ENCODE measurements at regions not wholly inside any gene's neighbourhood (a gene's known extent, or its start where the extent isn't known, plus 50 kb on each side); places are given as distances from the start of the nearest gene placed in this dataset.
"Not testable (repeated sequence)": the region's sequence is repeated elsewhere in the genome, so short reads cannot be mapped to it uniquely, and the experiment has no call there.

GRCh38 chr6:10314163-10314955 is 100.5 kb downstream of the TFAP2A start:
- no peaks in the 10 kb centered on the region for H3K36me3 ChIP-seq (ENCODE audit: insufficient read depth, low read length)
- H3K27me3 ChIP-seq (ENCODE audit: control insufficient read depth in 1 of 2, insufficient read depth in 2 of 2, low read length in 2 of 2), result no peaks in the 10 kb centered on the region
- peaks cover 12% of the 10 kb centered on the region for H3K4me1 ChIP-seq (ENCODE audit: insufficient read depth, low read length)
- no peak overlapping the region for H3K9ac ChIP-seq (ENCODE audit: low read length)
- H3K4me3 ChIP-seq (ENCODE audit: low read depth in 1 of 2, low read length in 2 of 2), result no peak overlapping the region
- H3K27ac ChIP-seq (ENCODE audit: low read depth, low read length), result no peak overlapping the region
- H3K9me3 ChIP-seq (ENCODE audit: low read length), result no peaks in the 10 kb centered on the region

- Histone ChIP-seq H3K27ac (ENCODE audit: low read depth, low read length) (no peak overlapping the region), H3K9me3 (ENCODE audit: low read length) (no peaks in the 10 kb centered on the region), H3K4me3 (ENCODE audit: low read depth in 1 of 2, low read length in 2 of 2) (no peak overlapping the region), H3K4me1 (ENCODE audit: insufficient read depth, low read length) (peaks cover 12% of the 10 kb centered on the region), H3K9ac (ENCODE audit: low read length) (no peak overlapping the region), H3K36me3 (ENCODE audit: insufficient read depth, low read length) (no peaks in the 10 kb centered on the region), H3K27me3 (ENCODE audit: control insufficient read depth in 1 of 2, insufficient read depth in 2 of 2, low read length in 2 of 2) (no peaks in the 10 kb centered on the region)
Measured at GRCh38 chr6:10313799-10314162, 101.1 kb downstream of the TFAP2A start.

- Histone ChIP-seq H3K4me1 (ENCODE audit: insufficient read depth, low read length) (peaks cover 12% of the 10 kb centered on the region), H3K27me3 (ENCODE audit: control insufficient read depth in 1 of 2, insufficient read depth in 2 of 2, low read length in 2 of 2) (no peaks in the 10 kb centered on the region), H3K36me3 (ENCODE audit: insufficient read depth, low read length) (no peaks in the 10 kb centered on the region), H3K27ac (ENCODE audit: low read depth, low read length) (no peak overlapping the region), H3K9ac (ENCODE audit: low read length) (no peak overlapping the region), H3K9me3 (ENCODE audit: low read length) (no peaks in the 10 kb centered on the region), H3K4me3 (ENCODE audit: low read depth in 1 of 2, low read length in 2 of 2) (no peak overlapping the region)
Measured at GRCh38 chr6:10312445-10312844, 102.4 kb downstream of the TFAP2A start.

GRCh38 chr6:10311546-10312405 is 103.1 kb downstream of the TFAP2A start:
- H3K36me3 ChIP-seq (ENCODE audit: insufficient read depth, low read length); H3K4me3 ChIP-seq (ENCODE audit: low read depth in 1 of 2, low read length in 2 of 2); H3K9me3 ChIP-seq (ENCODE audit: low read length); H3K9ac ChIP-seq (ENCODE audit: low read length); H3K27ac ChIP-seq (ENCODE audit: low read depth, low read length); H3K27me3 ChIP-seq (ENCODE audit: control insufficient read depth in 1 of 2, insufficient read depth in 2 of 2, low read length in 2 of 2): not testable (repeated sequence)
- H3K4me1 ChIP-seq (ENCODE audit: insufficient read depth, low read length), result peaks cover 12% of the 10 kb centered on the region

- Histone ChIP-seq H3K36me3 (ENCODE audit: insufficient read depth, low read length) (no peaks in the 10 kb centered on the region), H3K9ac (ENCODE audit: low read length) (no peak overlapping the region), H3K4me1 (ENCODE audit: insufficient read depth, low read length) (peaks cover 2% of the 10 kb centered on the region), H3K4me3 (ENCODE audit: low read depth in 1 of 2, low read length in 2 of 2) (no peak overlapping the region), H3K27ac (ENCODE audit: low read depth, low read length) (no peak overlapping the region), H3K9me3 (ENCODE audit: low read length) (no peaks in the 10 kb centered on the region), H3K27me3 (ENCODE audit: control insufficient read depth in 1 of 2, insufficient read depth in 2 of 2, low read length in 2 of 2) (no peaks in the 10 kb centered on the region)
Measured at GRCh38 chr6:10310826-10311225, 104.0 kb downstream of the TFAP2A start.

- H3K4me3 ChIP-seq (ENCODE audit: low read depth in 1 of 2, low read length in 2 of 2), result no peak overlapping the region
- no peak overlapping the region for H3K27ac ChIP-seq (ENCODE audit: low read depth, low read length)
- H3K27me3 ChIP-seq (ENCODE audit: control insufficient read depth in 1 of 2, insufficient read depth in 2 of 2, low read length in 2 of 2), result no peaks in the 10 kb centered on the region
- no peak overlapping the region for H3K9ac ChIP-seq (ENCODE audit: low read length)
- no peaks in the 10 kb centered on the region for H3K9me3 ChIP-seq (ENCODE audit: low read length)
- no peaks in the 10 kb centered on the region for H3K4me1 ChIP-seq (ENCODE audit: insufficient read depth, low read length)
- H3K36me3 ChIP-seq (ENCODE audit: insufficient read depth, low read length), result no peaks in the 10 kb centered on the region
Measured at GRCh38 chr6:10310330-10310653, 104.6 kb downstream of the TFAP2A start.

- Histone ChIP-seq H3K9ac (ENCODE audit: low read length) (no peak overlapping the region), H3K9me3 (ENCODE audit: low read length) (no peaks in the 10 kb centered on the region), H3K4me3 (ENCODE audit: low read depth in 1 of 2, low read length in 2 of 2) (no peak overlapping the region), H3K4me1 (ENCODE audit: insufficient read depth, low read length) (no peaks in the 10 kb centered on the region), H3K27me3 (ENCODE audit: control insufficient read depth in 1 of 2, insufficient read depth in 2 of 2, low read length in 2 of 2) (no peaks in the 10 kb centered on the region), H3K36me3 (ENCODE audit: insufficient read depth, low read length) (no peaks in the 10 kb centered on the region), H3K27ac (ENCODE audit: low read depth, low read length) (no peak overlapping the region)
Measured at GRCh38 chr6:10309457-10310329, 105.2 kb downstream of the TFAP2A start.

DNA sequence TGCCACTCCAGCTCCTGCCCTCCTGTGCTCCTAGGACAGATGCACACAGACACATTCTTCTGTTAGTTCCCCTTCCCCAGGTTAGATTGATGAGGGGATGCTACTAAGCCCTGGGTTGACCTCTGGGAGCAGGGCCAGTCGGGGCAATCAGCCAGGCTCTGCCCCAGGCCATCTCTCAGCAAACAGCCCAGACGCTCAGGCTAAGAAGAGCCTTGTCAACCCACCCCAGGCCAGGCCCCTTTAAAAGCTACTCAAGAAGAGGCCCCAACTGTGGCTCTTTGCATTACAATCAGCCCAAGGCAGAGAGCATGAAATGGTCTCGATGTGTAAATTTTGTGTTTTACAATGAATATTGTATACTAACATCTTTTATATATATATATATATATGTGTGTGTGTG is 107.4 kb downstream of the TFAP2A start:
- H3K9ac ChIP-seq (ENCODE audit: low read length), result no peak overlapping the region
- H3K27me3 ChIP-seq (ENCODE audit: control insufficient read depth in 1 of 2, insufficient read depth in 2 of 2, low read length in 2 of 2), result no peaks in the 10 kb centered on the region
- H3K4me3 ChIP-seq (ENCODE audit: low read depth in 1 of 2, low read length in 2 of 2), result no peak overlapping the region
- H3K4me1 ChIP-seq (ENCODE audit: insufficient read depth, low read length), result no peaks in the 10 kb centered on the region
- H3K27ac ChIP-seq (ENCODE audit: low read depth, low read length), result no peak overlapping the region
- no peaks in the 10 kb centered on the region for H3K36me3 ChIP-seq (ENCODE audit: insufficient read depth, low read length)
- no peaks in the 10 kb centered on the region for H3K9me3 ChIP-seq (ENCODE audit: low read length)

DNA sequence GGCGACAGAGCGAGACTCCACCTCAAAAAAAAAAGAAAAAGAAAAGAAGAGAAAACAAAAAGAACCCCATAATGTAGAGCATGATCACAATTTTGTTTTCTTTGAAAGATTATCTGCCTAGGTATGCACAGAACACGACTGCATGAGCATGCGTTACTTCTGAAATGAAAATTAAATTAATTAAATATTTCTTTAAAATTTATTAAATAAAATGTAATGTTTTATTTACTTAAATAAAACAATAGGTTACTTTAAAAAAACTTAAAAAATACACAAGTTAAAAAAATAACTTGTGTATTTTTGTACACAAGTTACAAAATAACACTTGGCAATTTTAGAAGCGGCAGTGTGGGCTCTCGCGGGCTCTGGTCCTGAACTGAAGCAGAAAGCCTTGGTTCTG is 107.8 kb downstream of the TFAP2A start:
- Histone ChIP-seq H3K4me3 (ENCODE audit: low read depth in 1 of 2, low read length in 2 of 2) (no peak overlapping the region), H3K36me3 (ENCODE audit: insufficient read depth, low read length) (no peaks in the 10 kb centered on the region), H3K9me3 (ENCODE audit: low read length) (no peaks in the 10 kb centered on the region), H3K27me3 (ENCODE audit: control insufficient read depth in 1 of 2, insufficient read depth in 2 of 2, low read length in 2 of 2) (no peaks in the 10 kb centered on the region), H3K27ac (ENCODE audit: low read depth, low read length) (no peak overlapping the region), H3K9ac (ENCODE audit: low read length) (no peak overlapping the region), H3K4me1 (ENCODE audit: insufficient read depth, low read length) (no peaks in the 10 kb centered on the region)

DNA sequence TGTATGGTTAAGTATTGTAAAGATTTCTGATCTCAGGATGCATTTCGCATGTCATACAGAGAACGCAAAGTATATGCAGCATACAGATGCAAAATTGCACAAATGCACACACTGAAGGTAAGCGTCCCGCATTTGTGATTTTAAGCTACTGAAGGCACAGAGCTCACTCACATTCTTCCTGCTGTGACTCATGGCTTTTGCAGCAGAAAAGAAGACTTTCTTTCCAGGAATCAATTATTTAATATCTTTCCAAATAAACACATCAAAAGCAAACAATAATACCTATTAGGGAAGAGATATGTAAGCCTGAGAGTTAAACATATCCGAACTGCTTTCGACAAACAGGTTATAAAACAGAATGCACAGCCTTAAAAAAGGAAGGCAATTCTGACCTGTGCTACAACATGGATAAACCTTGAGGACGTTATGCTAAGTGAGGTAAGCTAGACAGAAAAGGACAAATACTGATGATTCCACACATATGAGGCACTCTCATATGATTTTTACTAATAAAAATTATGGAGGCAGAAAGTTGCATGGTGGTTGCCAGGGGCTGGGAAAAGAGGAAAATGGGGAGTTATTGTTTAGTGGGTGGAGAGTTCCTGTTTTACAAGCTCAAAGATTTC is 109.0 kb downstream of the TFAP2A start:
- no peak overlapping the region for H3K4me3 ChIP-seq (ENCODE audit: low read depth in 1 of 2, low read length in 2 of 2)
- H3K36me3 ChIP-seq (ENCODE audit: insufficient read depth, low read length), result no peaks in the 10 kb centered on the region
- no peak overlapping the region for H3K9ac ChIP-seq (ENCODE audit: low read length)
- no peaks in the 10 kb centered on the region for H3K9me3 ChIP-seq (ENCODE audit: low read length)
- no peaks in the 10 kb centered on the region for H3K4me1 ChIP-seq (ENCODE audit: insufficient read depth, low read length)
- no peaks in the 10 kb centered on the region for H3K27me3 ChIP-seq (ENCODE audit: control insufficient read depth in 1 of 2, insufficient read depth in 2 of 2, low read length in 2 of 2)
- no peak overlapping the region for H3K27ac ChIP-seq (ENCODE audit: low read depth, low read length)
